OCI-M2 (cell line): ENCODE measurements at regions not wholly inside any gene's neighbourhood (a gene's known extent, or its start where the extent isn't known, plus 50 kb on each side); places are given as distances from the start of the nearest gene placed in this dataset.

Experiments used
- DNase-seq: peaks from one replicate; lab custom pipeline; 2025; ENCODE audit not compliant: unreplicated experiment; lab: John Stamatoyannopoulos, UW

- no peak for DNase-seq
Observed at GRCh38 chr4:177569434-177569833, 127.2 kb upstream of the AGA start.

- DNase-seq: no peak
Observed at GRCh38 chr4:177573507-177573906, 131.3 kb upstream of the AGA start.

- DNase-seq: no peak
Observed at GRCh38 chr4:177574446-177574845, 132.2 kb upstream of the AGA start.

- DNase-seq: no peak
Observed at GRCh38 chr4:177579649-177580048, 137.4 kb upstream of the AGA start.

- no peak for DNase-seq
Observed at GRCh38 chr4:177582992-177583391, 140.8 kb upstream of the AGA start.

GRCh38 chr4:177587989-177588388 is 145.8 kb upstream of the AGA start:
- no peak for DNase-seq

- no peak for DNase-seq
Observed at GRCh38 chr4:177595386-177595785, 153.1 kb upstream of the AGA start.

- DNase-seq: no peak
Observed at GRCh38 chr4:177596035-177596434, 153.8 kb upstream of the AGA start.

GRCh38 chr4:177596991-177597390 is 154.8 kb upstream of the AGA start:
- no peak for DNase-seq

- no peak for DNase-seq
Observed at GRCh38 chr4:177605252-177605651, 163.0 kb upstream of the AGA start.

- DNase-seq: no peak
Observed at GRCh38 chr4:177607111-177607573, 164.9 kb upstream of the AGA start.

- DNase-seq: no peak
Observed at GRCh38 chr4:177611974-177612664, 169.9 kb upstream of the AGA start.

GRCh38 chr4:177612684-177613083 is 170.4 kb upstream of the AGA start:
- no peak for DNase-seq

- DNase-seq: no peak
Observed at GRCh38 chr4:177632481-177632880, 190.2 kb upstream of the AGA start.

- DNase-seq: no peak
Observed at GRCh38 chr4:177638871-177639270, 196.6 kb upstream of the AGA start.

- no peak for DNase-seq
Observed at GRCh38 chr4:177640864-177641263, 198.6 kb upstream of the AGA start.

GRCh38 chr4:177660223-177660622 is 218.0 kb upstream of the AGA start:
- DNase-seq: no peak

- DNase-seq: no peak
Observed at GRCh38 chr4:177667687-177668086, 225.4 kb upstream of the AGA start.

GRCh38 chr4:177671387-177671786 is 229.2 kb upstream of the AGA start:
- no peak for DNase-seq

- DNase-seq: no peak
Observed at GRCh38 chr4:177671845-177672244, 229.6 kb upstream of the AGA start.

- DNase-seq: no peak
Observed at GRCh38 chr4:177673985-177674489, 231.8 kb upstream of the AGA start.

- DNase-seq: no peak
Observed at GRCh38 chr4:177680308-177680707, 238.1 kb upstream of the AGA start.

- no peak for DNase-seq
Observed at GRCh38 chr4:177681902-177682301, 239.7 kb upstream of the AGA start.
